ENCODE measurements at regions not wholly inside any gene's neighbourhood (a gene's known extent, or its start where the extent isn't known, plus 50 kb on each side); places are given as distances from the start of the nearest gene placed in this dataset.

DNA sequence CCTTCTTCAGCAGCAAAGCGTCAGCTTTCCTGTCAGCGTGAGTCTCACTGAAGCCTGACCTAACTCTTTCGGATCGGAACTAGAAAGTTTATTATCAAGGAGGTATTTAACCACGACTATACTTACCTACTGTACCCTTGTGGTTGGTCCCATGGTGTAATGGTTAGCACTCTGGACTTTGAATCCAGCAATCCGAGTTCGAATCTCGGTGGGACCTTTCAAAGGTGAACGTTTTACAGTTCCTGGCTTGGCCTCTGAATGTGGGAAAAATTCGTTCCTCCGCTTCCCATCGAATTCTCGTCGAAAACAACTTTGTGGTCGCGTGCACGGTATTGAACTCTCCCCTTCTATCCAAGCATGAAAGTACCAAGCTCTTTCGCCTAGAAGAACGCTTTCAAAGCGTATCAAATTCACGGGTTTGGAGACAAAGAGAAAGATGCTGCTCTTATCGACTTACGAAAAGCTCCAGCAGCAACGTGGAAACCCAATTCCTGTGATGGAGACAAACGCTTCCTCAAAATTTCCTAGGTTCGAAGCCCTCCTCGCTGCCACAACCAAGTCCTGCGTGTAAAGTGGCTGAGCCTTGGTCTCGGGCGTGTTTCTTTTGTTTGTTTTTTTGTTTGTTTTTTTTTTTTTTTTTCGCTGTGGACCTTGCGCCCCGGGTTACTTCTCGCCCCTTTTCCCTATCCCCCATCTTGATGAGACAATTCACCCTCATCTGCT lies 63.7 kb downstream of the GPX5 start:
- TF ChIP-seq, protein P1, sequence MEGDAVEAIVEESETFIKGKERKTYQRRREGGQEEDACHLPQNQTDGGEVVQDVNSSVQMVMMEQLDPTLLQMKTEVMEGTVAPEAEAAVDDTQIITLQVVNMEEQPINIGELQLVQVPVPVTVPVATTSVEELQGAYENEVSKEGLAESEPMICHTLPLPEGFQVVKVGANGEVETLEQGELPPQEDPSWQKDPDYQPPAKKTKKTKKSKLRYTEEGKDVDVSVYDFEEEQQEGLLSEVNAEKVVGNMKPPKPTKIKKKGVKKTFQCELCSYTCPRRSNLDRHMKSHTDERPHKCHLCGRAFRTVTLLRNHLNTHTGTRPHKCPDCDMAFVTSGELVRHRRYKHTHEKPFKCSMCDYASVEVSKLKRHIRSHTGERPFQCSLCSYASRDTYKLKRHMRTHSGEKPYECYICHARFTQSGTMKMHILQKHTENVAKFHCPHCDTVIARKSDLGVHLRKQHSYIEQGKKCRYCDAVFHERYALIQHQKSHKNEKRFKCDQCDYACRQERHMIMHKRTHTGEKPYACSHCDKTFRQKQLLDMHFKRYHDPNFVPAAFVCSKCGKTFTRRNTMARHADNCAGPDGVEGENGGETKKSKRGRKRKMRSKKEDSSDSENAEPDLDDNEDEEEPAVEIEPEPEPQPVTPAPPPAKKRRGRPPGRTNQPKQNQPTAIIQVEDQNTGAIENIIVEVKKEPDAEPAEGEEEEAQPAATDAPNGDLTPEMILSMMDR (IDR thresholded peaks at IDR 0.05): no peak
- ATAC-seq (peak; percentile 18), DNase-seq (peak in 2 of 4 donors; percentile 77 to 84)
- intact Hi-C loops (cut with DNase I): no loop called here
- Histone ChIP-seq H3K27ac (no peak overlapping the region), H3K36me3 (no peaks in the 10 kb centered on the region), H3K4me3 (no peak overlapping the region), H3K9me3 (no peaks in the 10 kb centered on the region), H3K27me3 (peaks cover 45 to 99% of the 10 kb centered on the region in 2 donors), H3K4me1 (no peaks in the 10 kb centered on the region)

DNA sequence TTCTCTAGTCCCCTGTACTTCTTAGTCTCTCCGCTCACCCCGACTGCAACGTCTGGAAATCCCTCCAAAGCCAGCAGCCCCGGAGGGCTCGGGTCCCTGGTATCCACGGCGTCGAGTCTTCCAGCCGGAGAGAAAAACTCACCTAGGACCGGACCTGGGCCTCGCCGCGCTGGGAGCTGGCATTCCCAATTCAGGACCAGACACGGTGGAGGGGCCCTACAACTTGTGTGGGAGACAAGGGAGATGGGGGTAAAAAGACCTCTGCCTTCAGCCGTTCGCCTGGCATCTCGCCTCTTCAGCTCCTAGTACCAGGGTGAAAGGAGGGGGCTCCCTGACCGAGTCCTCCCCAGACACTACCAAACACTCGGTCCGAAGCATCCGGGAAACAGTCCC lies 64.3 kb downstream of the GPX5 start:
- DNase-seq: no peak
- Histone ChIP-seq H3K36me3 (no peaks in the 10 kb centered on the region), H3K4me3 (no peak overlapping the region), H3K27me3 (peaks cover 45 to 96% of the 10 kb centered on the region in 2 donors), H3K4me1 (no peaks in the 10 kb centered on the region), H3K9me3 (no peaks in the 10 kb centered on the region), H3K27ac (no peak overlapping the region)
- TF ChIP-seq, protein P1 (IDR thresholded peaks at IDR 0.05): no peak
- no peak for ATAC-seq
- intact Hi-C loops (cut with DNase I): no loop called here

DNA sequence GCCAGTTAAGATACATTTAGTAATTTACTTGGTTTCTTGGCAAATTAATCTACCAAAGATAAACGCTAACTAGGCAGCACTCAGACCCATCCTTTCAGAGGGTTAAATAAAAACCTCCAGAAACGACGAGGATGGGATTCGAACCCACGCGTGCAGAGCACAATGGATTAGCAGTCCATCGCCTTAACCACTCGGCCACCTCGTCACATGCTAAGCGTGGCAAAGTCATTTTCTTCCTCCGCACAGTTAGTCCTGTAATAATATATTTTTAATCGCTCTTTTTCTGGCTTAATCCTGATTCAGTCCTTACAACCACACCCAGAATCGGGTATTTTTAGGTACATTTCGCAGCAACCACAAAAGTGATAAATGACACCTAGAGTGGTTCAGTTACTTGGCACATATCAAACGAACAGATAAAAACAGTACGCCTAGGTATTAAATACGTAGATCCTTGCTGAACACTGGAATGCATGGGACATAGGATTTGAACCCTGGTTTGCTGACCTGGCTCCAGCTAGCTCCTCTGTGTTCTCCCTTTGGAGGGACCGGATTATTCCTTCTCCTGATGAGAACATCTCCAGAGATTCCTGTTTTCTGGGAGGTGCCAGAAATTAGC lies 71.6 kb downstream of the GPX5 start:
- Histone ChIP-seq H3K27ac (no peak overlapping the region), H3K9me3 (peaks cover 0 to 2% of the 10 kb centered on the region in 2 donors), H3K27me3 (peaks cover 8 to 49% of the 10 kb centered on the region in 2 donors), H3K4me3 (no peak overlapping the region), H3K36me3 (no peaks in the 10 kb centered on the region), H3K4me1 (no peaks in the 10 kb centered on the region)
- ATAC-seq (peak; percentile 34), DNase-seq (no peak)
- intact Hi-C loops (cut with DNase I): no loop called here
- TF ChIP-seq, protein P1 (IDR thresholded peaks at IDR 0.05): no peak

DNA sequence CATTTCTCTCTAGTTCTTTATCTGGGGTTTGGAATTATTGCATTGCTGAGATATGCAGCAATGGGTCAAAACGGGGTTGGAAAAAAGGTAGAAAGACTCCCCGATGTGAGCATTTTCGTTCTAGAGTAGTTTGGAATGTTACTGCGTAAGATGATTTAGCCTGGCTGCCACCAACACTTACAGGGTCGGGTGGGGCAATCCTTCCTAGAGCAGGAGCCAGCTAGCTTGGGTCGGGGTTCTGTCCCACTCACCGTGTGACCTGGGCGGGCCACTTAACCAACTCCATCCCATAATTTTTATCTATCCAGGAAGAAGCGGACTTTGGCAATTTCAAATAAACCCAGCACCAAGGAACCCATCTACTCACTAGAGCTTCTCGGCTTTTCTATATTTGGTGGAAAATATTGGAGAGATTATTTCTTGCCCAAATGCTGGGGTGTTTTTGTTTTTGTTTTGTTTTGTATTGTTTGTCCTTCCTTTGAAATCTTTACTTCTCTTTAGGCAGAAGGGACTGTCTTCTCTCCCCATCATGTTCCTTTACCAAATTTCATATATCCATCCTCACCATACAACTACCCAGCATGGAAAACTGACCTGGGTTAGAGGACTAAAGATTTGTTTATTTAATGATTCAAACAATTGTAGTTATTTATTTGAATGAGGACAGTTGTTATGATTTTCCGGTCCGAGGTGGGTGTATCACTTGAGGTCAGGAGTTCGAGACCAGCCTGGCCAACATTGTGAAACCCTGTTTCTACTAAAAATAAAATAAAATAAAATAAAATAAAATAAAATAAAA lies 72.4 kb downstream of the GPX5 start:
- intact Hi-C loops (cut with DNase I): no loop called here
- H3K9me3 ChIP-seq: peaks cover 0 to 2% of the 10 kb centered on the region in 2 donors
- TF ChIP-seq, protein P1 (IDR thresholded peaks at IDR 0.05): no peak
- H3K36me3 ChIP-seq: no peaks in the 10 kb centered on the region
- no peak overlapping the region for H3K27ac ChIP-seq
- no peaks in the 10 kb centered on the region for H3K4me1 ChIP-seq
- ATAC-seq (no peak), DNase-seq (no peak)
- peaks cover 1 to 41% of the 10 kb centered on the region in 2 donors for H3K27me3 ChIP-seq
- no peak overlapping the region for H3K4me3 ChIP-seq
